ENCODE measurements at regions not wholly inside any gene's neighbourhood (a gene's known extent, or its start where the extent isn't known, plus 50 kb on each side); places are given as distances from the start of the nearest gene placed in this dataset.

- DNase-seq (ENCODE audit: low spot score in 2 of 2, unreplicated experiment in 2 of 2): no peak
- no peak for TF ChIP-seq CTCF (IDR thresholded peaks at IDR 0.05; ENCODE audit: unreplicated experiment)
- Mint-ChIP-seq H3K36me3 (no peaks in the 10 kb centered on the region), H3K4me3 (no peak overlapping the region), H3K27me3 (ENCODE audit: low read depth) (no peaks in the 10 kb centered on the region), H3K9me3 (no peaks in the 10 kb centered on the region), H3K27ac (no peak overlapping the region), H3K4me1 (peaks cover 5% of the 10 kb centered on the region)
These were observed 65.3 kb upstream of the SMNDC1 start for GRCh38 chr10:110370006-110370405.

GRCh38 chr10:110372656-110373055, 67.9 kb upstream of the SMNDC1 start:
- H3K4me3 Mint-ChIP-seq: no peak overlapping the region

GRCh38 chr10:110373059-110373458, 68.3 kb upstream of the SMNDC1 start:
- Mint-ChIP-seq H3K36me3 (no peaks in the 10 kb centered on the region), H3K9me3 (no peaks in the 10 kb centered on the region), H3K27me3 (ENCODE audit: low read depth) (no peaks in the 10 kb centered on the region), H3K4me3 (no peak overlapping the region), H3K27ac (no peak overlapping the region), H3K4me1 (peaks cover 24% of the 10 kb centered on the region)
- TF ChIP-seq CTCF (IDR thresholded peaks at IDR 0.05; ENCODE audit: unreplicated experiment): no peak
- DNase-seq (ENCODE audit: low spot score in 2 of 2, unreplicated experiment in 2 of 2): no peak

More at GRCh38 chr10:110372656-110373055, 67.9 kb upstream of the SMNDC1 start:
- no peak for TF ChIP-seq CTCF (IDR thresholded peaks at IDR 0.05; ENCODE audit: unreplicated experiment)
- Mint-ChIP-seq H3K27me3 (ENCODE audit: low read depth) (no peaks in the 10 kb centered on the region), H3K4me1 (peaks cover 22% of the 10 kb centered on the region), H3K9me3 (no peaks in the 10 kb centered on the region), H3K36me3 (no peaks in the 10 kb centered on the region), H3K27ac (no peak overlapping the region)
- DNase-seq (ENCODE audit: low spot score in 2 of 2, unreplicated experiment in 2 of 2): no peak

GRCh38 chr10:110373857-110374654, 69.3 kb upstream of the SMNDC1 start:
- TF ChIP-seq CTCF (IDR thresholded peaks at IDR 0.05; ENCODE audit: unreplicated experiment): no peak
- Mint-ChIP-seq H3K27ac (no peak overlapping the region), H3K4me1 (peaks cover 29% of the 10 kb centered on the region)

GRCh38 chr10:110375121-110375520, 70.4 kb upstream of the SMNDC1 start:
- no peak for DNase-seq (ENCODE audit: low spot score in 2 of 2, unreplicated experiment in 2 of 2)
- Mint-ChIP-seq H3K9me3 (peaks cover 4% of the 10 kb centered on the region), H3K27ac (no peak overlapping the region), H3K4me1 (peaks cover 29% of the 10 kb centered on the region), H3K27me3 (ENCODE audit: low read depth) (no peaks in the 10 kb centered on the region), H3K4me3 (no peak overlapping the region), H3K36me3 (no peaks in the 10 kb centered on the region)
- no peak for TF ChIP-seq CTCF (IDR thresholded peaks at IDR 0.05; ENCODE audit: unreplicated experiment)

More at GRCh38 chr10:110373857-110374654, 69.3 kb upstream of the SMNDC1 start:
- Mint-ChIP-seq H3K36me3 (no peaks in the 10 kb centered on the region), H3K9me3 (peaks cover 4% of the 10 kb centered on the region), H3K4me3 (no peak overlapping the region), H3K27me3 (ENCODE audit: low read depth) (no peaks in the 10 kb centered on the region)
- DNase-seq (ENCODE audit: low spot score in 2 of 2, unreplicated experiment in 2 of 2): no peak

All from mesothelial cell of epicardium (in vitro differentiated cells).